ENCODE measurements at regions not wholly inside any gene's neighbourhood (a gene's known extent, or its start where the extent isn't known, plus 50 kb on each side); places are given as distances from the start of the nearest gene placed in this dataset.

- Histone ChIP-seq H3K4me1 (no peaks in the 10 kb centered on the region), H3K27ac (no peak overlapping the region), H3K36me3 (no peaks in the 10 kb centered on the region), H3K27me3 (no peaks in the 10 kb centered on the region), H3K9me3 (no peaks in the 10 kb centered on the region), H3K4me3 (no peak overlapping the region)
- DNase-seq, result no peak
- intact Hi-C loops (cut with DNase I), result no loop called here
- WGBS, 2 donors, result 93% methylated on average over 3 to 5 of the region's 6 CpGs
- TF ChIP-seq CTCF (IDR thresholded peaks at IDR 0.05) (no peak), POLR2A (IDR thresholded peaks at IDR 0.05) (no peak)
Observed at GRCh38 chr13:85638265-85638664, 161.0 kb downstream of the SLITRK6 start.

DNA sequence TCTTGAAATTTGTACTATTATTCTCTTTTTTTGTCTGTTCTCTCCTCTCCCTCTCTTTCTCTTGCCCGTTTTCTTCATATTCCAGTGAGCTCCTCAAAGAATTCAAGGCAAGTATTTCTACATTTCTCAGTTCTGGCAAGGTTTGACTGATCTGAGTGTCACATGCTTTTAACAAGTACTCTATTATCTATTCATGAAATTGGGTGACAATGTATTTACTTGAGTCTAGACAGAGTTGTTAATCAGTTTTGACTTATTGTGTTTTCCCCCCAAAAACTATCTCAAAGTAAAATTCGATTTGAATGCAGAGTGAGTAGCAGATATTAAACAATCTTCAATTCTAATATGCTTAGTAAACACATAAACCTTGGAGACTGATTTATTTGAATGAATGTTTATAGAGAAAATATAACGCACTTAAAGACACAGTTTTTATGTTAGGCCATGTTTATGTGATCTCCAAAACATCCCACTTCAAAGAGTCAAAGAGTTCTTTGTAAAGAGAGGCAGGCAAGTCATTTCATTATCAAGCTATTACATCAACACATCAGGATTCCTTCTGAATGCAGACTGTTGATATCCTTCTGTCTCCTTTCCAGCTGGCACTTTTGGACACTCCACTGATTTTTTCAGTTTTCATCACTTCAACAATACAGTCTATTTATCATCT lies 166.6 kb downstream of the SLITRK6 start:
- Histone ChIP-seq H3K36me3 (no peaks in the 10 kb centered on the region), H3K27me3 (no peaks in the 10 kb centered on the region), H3K4me1 (no peaks in the 10 kb centered on the region), H3K27ac (no peak overlapping the region), H3K9me3 (no peaks in the 10 kb centered on the region), H3K4me3 (no peak overlapping the region)
- intact Hi-C loops (cut with DNase I), result no loop called here
- DNase-seq, result no peak
- WGBS, 2 donors, result 49 to 55% methylated on average over 3 of the region's 3 CpGs
- TF ChIP-seq CTCF (IDR thresholded peaks at IDR 0.05) (no peak), POLR2A (IDR thresholded peaks at IDR 0.05) (no peak)

DNA sequence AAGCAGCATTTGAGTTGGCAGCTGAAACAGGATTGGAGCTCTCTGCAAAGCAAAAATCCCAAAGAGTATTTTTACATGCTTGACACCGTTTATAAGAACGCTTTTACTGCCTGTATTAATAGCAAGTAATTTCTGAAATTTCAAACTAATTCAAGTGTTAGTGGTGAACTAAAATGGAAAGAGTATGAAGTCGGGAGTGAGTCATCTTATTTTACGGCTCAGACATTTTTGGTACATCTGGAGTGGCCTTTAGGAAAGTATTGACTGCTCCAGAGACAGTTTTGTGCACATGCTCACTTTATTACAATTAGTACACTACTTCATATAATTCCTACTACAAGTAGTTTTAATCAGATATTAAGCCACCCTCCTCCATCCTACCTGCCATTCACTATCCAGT lies 167.4 kb downstream of the SLITRK6 start:
- no peaks in the 10 kb centered on the region for H3K9me3 ChIP-seq
- no peak for DNase-seq
- TF ChIP-seq POLR2A (IDR thresholded peaks at IDR 0.05) (no peak), CTCF (IDR thresholded peaks at IDR 0.05) (no peak)
- H3K4me1 ChIP-seq, result no peaks in the 10 kb centered on the region
- 67 to 80% methylated on average over 4 of the region's 4 CpGs for WGBS, 2 donors
- no peaks in the 10 kb centered on the region for H3K27me3 ChIP-seq
- intact Hi-C loops (cut with DNase I), result no loop called here
- H3K4me3 ChIP-seq, result no peak overlapping the region
- H3K27ac ChIP-seq, result no peak overlapping the region
- H3K36me3 ChIP-seq, result no peaks in the 10 kb centered on the region

DNA sequence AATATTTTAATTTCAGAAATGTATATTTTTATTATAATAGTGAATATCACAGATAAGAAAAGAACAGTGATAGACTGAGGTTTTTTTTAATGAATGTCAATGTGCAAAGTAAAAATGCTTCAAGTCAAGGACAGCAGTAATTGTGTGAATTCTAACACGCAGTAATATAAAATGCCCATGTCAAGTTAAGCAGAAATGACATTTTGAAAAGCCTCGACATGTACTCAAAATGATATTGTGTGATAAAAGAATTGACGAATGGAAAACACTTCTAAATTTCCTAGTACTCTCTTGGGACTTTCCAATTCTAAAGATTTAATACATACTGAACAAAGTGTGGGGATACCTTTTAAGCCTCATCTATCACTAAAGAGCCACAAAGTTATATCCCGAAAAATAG lies 172.6 kb downstream of the SLITRK6 start:
- TF ChIP-seq CTCF (IDR thresholded peaks at IDR 0.05), result no peak
- no peak for TF ChIP-seq POLR2A (IDR thresholded peaks at IDR 0.05)
- no peak for DNase-seq
- Histone ChIP-seq H3K27me3 (no peaks in the 10 kb centered on the region), H3K4me1 (no peaks in the 10 kb centered on the region), H3K36me3 (no peaks in the 10 kb centered on the region), H3K27ac (no peak overlapping the region), H3K4me3 (no peak overlapping the region), H3K9me3 (no peaks in the 10 kb centered on the region)
- intact Hi-C loops (cut with DNase I), result no loop called here
- 83 to 94% methylated on average over 4 of the region's 4 CpGs for WGBS, 2 donors

DNA sequence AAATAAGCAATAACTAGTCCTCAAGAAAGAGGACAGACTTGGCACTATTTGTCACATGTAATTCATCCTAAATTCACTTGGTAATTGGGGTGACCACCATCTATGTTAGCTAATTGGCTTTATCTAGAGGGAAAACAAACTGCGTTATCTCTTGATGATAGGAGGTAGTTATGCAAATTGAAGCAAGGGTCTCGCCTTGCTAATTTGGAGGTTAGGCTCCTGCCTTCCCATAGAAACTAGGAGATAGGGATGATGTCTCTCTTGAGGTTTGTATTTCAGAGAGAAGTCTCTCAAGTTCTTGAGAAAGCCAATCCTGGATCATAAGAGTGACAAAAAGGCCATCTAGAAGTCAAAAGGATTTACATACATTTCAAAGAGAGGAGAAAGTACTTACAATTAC lies 179.9 kb downstream of the SLITRK6 start:
- Histone ChIP-seq H3K9me3 (no peaks in the 10 kb centered on the region), H3K36me3 (no peaks in the 10 kb centered on the region), H3K4me3 (no peak overlapping the region), H3K4me1 (no peaks in the 10 kb centered on the region), H3K27ac (no peak overlapping the region), H3K27me3 (no peaks in the 10 kb centered on the region)
- WGBS, 2 donors, result 87 to 100% methylated on average over 2 of the region's 2 CpGs
- TF ChIP-seq CTCF (IDR thresholded peaks at IDR 0.05) (no peak), POLR2A (IDR thresholded peaks at IDR 0.05) (no peak)
- intact Hi-C loops (cut with DNase I), result no loop called here
- DNase-seq, result no peak

All from esophagus squamous epithelium (tissue), 5 donors.